Tibial artery (tissue), 4 donors: ENCODE measurements at regions not wholly inside any gene's neighbourhood (a gene's known extent, or its start where the extent isn't known, plus 50 kb on each side); places are given as distances from the start of the nearest gene placed in this dataset.
"Not testable (repeated sequence)": the region's sequence is repeated elsewhere in the genome, so short reads cannot be mapped to it uniquely, and the experiment has no call there.

Source experiments
- DNase-seq, 2 donors: peaks; one replicate each; pipeline ENCODE4 v3.0.0-alpha.2; 2019
- H3K27ac ChIP-seq, 2 donors: fragments of 200-600 bp; sonication (generic) in 1 of 2; 1 replicate in 1 of 2; 2 replicates in 1 of 2; pipeline ENCODE4 v1.5.1; 2018 to 2019; ENCODE audit warnings: mild to moderate bottlenecking in 1 of 2
- H3K27me3 ChIP-seq, 2 donors: fragments of 200-600 bp; sonication (generic) in 1 of 2; one replicate each; pipeline versions ENCODE4 v1.5.1 to v1.6.0; 2016 to 2019
- H3K36me3 ChIP-seq, 3 donors: fragments of 200-600 bp; sonication (generic) in 2 of 3; one replicate each; pipeline ENCODE4 v1.5.1; 2016 to 2019; ENCODE audit warnings: mild to moderate bottlenecking in 2 of 3
- H3K4me1 ChIP-seq, 4 donors: fragments of 200-600 bp; sonication (generic) in 2 of 4; 1 replicate in 3 of 4; 2 replicates in 1 of 4; pipeline ENCODE4 v1.5.1; 2016 to 2019
- H3K4me3 ChIP-seq, 2 donors: fragments of 200-600 bp; sonication (generic) in 1 of 2; 1 replicate in 1 of 2; 2 replicates in 1 of 2; pipeline ENCODE4 v1.5.1; 2018 to 2019; ENCODE audit warnings: mild to moderate bottlenecking in 2 of 2
- H3K9me3 ChIP-seq, 3 donors: fragments of 200-600 bp; sonication (generic) in 1 of 3; one replicate each; pipeline ENCODE4 v1.5.1; 2016 to 2019
- intact Hi-C: fragments of 100-400 bp; cut with DNase I; formaldehyde crosslinking; loops from one replicate; pipeline ENCODE4 v1.15.0; 2023; ENCODE audit warnings: low total_unique reads
- TF ChIP-seq, protein P1 (sequence below), 2 experiments: fragments of 200-600 bp in 1 of 2; fragments of 450-650 bp in 1 of 2; IDR thresholded peaks; one replicate each; pipeline ENCODE4 v1.5.1; 2017 to 2019; ENCODE audit warnings: antibody characterized with exemption in 2 of 2, mild to moderate bottlenecking in 1 of 2, moderate library complexity in 1 of 2

DNA sequence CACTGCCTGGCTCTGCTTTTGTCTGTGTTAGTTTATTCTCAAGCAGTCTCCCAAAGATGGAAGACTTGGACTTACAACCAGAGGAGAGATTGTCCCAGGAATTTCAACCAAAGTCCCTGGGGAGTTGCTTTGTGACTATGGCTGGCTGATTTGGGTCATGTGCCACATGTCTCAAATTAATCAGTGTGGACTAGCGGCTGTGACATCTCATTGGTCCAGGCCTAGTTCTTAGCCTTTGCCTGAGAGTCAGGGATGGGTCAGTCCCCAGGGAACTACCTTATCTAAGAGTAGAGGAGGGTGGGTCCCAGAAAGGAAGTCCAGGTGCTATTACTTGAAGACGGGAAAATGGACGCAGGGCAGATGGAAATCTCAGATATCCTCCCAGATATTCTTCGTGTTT lies 217.1 kb downstream of the ACKR3 start:
- peak overlapping the region; percentile 58 to 67 for H3K27ac ChIP-seq
- peaks cover 0 to 16% (median 6%) of the 10 kb centered on the region in 4 donors for H3K4me1 ChIP-seq
- no peaks in the 10 kb centered on the region for H3K36me3 ChIP-seq

GRCh38 chr2:236787376-236787775 lies 217.8 kb downstream of the ACKR3 start:
- H3K27ac ChIP-seq = peak overlapping the region; percentile 58 to 67

More for the DNA sequence above, 217.1 kb downstream of the ACKR3 start:
- no peak for DNase-seq
- Histone ChIP-seq H3K4me3 (no peak overlapping the region), H3K9me3 (no peaks in the 10 kb centered on the region), H3K27me3 (no peaks in the 10 kb centered on the region)
- TF ChIP-seq, protein P1, sequence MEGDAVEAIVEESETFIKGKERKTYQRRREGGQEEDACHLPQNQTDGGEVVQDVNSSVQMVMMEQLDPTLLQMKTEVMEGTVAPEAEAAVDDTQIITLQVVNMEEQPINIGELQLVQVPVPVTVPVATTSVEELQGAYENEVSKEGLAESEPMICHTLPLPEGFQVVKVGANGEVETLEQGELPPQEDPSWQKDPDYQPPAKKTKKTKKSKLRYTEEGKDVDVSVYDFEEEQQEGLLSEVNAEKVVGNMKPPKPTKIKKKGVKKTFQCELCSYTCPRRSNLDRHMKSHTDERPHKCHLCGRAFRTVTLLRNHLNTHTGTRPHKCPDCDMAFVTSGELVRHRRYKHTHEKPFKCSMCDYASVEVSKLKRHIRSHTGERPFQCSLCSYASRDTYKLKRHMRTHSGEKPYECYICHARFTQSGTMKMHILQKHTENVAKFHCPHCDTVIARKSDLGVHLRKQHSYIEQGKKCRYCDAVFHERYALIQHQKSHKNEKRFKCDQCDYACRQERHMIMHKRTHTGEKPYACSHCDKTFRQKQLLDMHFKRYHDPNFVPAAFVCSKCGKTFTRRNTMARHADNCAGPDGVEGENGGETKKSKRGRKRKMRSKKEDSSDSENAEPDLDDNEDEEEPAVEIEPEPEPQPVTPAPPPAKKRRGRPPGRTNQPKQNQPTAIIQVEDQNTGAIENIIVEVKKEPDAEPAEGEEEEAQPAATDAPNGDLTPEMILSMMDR (IDR thresholded peaks at IDR 0.05) = no peak
- intact Hi-C loops = no loop called here

GRCh38 chr2:236787885-236788284 lies 218.3 kb downstream of the ACKR3 start:
- Histone ChIP-seq H3K27ac (peak overlapping the region in 1 of 2 donors; percentile 6), H3K4me1 (peaks cover 0 to 16% (median 3%) of the 10 kb centered on the region in 4 donors), H3K27me3 (no peaks in the 10 kb centered on the region), H3K4me3 (no peak overlapping the region), H3K9me3 (no peaks in the 10 kb centered on the region), H3K36me3 (no peaks in the 10 kb centered on the region)
- no peak for DNase-seq
- TF ChIP-seq, protein P1 (IDR thresholded peaks at IDR 0.05) = no peak
- intact Hi-C loops = no loop called here

More at GRCh38 chr2:236787376-236787775, 217.8 kb downstream of the ACKR3 start:
- DNase-seq, H3K4me3 ChIP-seq, H3K9me3 ChIP-seq, H3K27me3 ChIP-seq, intact Hi-C loops, H3K36me3 ChIP-seq: not testable (repeated sequence)
- H3K4me1 ChIP-seq = peaks cover 0 to 16% (median 6%) of the 10 kb centered on the region in 4 donors

DNA sequence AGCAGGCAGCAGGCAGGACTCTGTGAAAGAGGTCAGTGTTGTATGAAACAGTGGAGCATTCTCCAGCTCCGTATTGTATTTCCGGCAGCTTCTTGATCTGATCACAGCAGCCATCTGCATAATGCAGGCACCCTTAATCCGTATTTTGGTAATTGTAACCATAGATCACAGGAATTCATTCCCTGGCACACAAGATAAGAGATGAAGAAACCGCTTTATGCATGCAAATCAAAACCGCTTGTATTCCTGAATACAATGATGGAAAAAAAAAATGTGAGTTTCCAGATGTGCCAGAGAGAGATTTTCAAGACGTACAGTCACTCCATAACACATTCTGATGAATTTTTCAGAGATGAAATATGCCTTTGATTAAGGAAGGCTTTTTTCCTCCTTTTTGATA lies 221.3 kb downstream of the ACKR3 start:
- Histone ChIP-seq H3K36me3 (no peaks in the 10 kb centered on the region), H3K27ac (no peak overlapping the region), H3K27me3 (no peaks in the 10 kb centered on the region), H3K4me1 (peaks cover 0 to 16% (median 1%) of the 10 kb centered on the region in 4 donors), H3K9me3 (no peaks in the 10 kb centered on the region), H3K4me3 (no peak overlapping the region)
- intact Hi-C loops = no loop called here
- TF ChIP-seq, protein P1 (IDR thresholded peaks at IDR 0.05) = no peak
- no peak for DNase-seq

GRCh38 chr2:236793023-236794011 lies 223.7 kb downstream of the ACKR3 start:
- no peak for DNase-seq
- H3K27me3 ChIP-seq = no peaks in the 10 kb centered on the region
- intact Hi-C loops = no loop called here

More at GRCh38 chr2:236793023-236794011, 223.7 kb downstream of the ACKR3 start:
- TF ChIP-seq, protein P1 (IDR thresholded peaks at IDR 0.05) = no peak
- Histone ChIP-seq H3K27ac (no peak overlapping the region), H3K9me3 (no peaks in the 10 kb centered on the region), H3K36me3 (no peaks in the 10 kb centered on the region), H3K4me3 (no peak overlapping the region), H3K4me1 (peaks cover 0 to 6% (median 0%) of the 10 kb centered on the region in 4 donors)
